ENCODE measurements at regions not wholly inside any gene's neighbourhood (a gene's known extent, or its start where the extent isn't known, plus 50 kb on each side); places are given as distances from the start of the nearest gene placed in this dataset.
A peak's percentile ranks its signal among the peaks of the same experiment; 100 is the strongest.
"Not testable (repeated sequence)": the region's sequence is repeated elsewhere in the genome, so short reads cannot be mapped to it uniquely, and the experiment has no call there.

DNA sequence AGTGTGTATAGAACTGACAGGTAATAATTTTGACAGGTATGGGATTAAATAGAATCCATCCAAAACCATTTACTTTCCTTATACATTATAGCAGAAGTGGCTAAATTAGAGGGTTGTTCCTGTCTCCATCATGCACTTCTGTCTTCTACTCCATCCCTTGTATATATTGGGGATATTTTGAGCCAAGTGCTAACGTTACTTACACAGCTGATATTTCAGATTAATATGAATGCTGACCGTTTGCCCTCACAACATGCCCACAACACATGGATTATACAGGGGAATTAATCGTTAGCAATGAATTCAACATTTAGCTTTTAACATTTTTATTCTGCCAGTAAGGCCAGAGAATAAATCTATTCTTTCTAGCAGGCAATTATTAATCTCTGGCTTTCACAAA lies 1125.0 kb upstream of the FAM98A start:
- FAIRE-seq: no peak
- DNase-seq (ENCODE audit: extremely low spot score, insufficient read length, low read depth): no peak

GRCh38 chr2:34723683-34724082 lies 1124.6 kb upstream of the FAM98A start:
- DNase-seq (ENCODE audit: extremely low spot score, insufficient read length, low read depth): no peak
- no peak for FAIRE-seq

- FAIRE-seq (no peak), DNase-seq (ENCODE audit: extremely low spot score, insufficient read length, low read depth) (no peak)
Measured at GRCh38 chr2:34719206-34719605, 1120.1 kb upstream of the FAM98A start.

DNA sequence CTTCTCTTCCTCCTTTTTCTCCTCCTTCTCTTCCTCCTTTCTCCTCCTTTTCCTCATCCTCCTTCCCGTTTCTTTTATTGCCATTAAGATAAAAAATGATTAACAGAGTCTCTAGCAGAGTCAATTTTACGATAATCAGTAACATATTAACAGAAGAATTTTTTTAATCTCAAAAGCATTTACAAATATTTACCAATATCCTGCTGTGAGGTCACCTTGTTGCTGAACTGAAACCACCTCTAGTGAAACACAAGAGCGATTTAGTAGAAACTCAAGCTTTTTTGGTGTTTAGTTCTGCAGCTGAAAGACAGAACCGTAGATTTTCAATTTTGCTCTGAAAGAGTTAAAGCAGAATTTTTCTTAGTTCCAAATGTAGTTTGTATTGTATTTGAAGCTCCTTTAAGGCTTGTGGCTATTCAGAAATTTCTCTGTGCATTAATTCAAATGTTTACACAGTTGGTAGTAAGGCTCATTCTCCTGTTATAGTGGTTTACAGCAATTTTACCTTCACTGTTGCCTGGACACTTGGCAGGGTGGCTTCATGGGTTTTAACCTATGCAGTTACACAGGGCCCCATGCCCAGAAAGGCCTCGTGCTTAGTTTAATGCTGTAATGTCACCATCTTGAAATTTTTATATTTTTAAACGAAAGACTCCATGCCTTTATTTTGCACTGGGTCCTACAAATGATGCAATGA lies 1106.6 kb upstream of the FAM98A start:
- FAIRE-seq: peak; percentile 52
- no peak for DNase-seq (ENCODE audit: extremely low spot score, insufficient read length, low read depth)

GRCh38 chr2:34703292-34703691 lies 1104.2 kb upstream of the FAM98A start:
- FAIRE-seq: no peak
- no peak for DNase-seq (ENCODE audit: extremely low spot score, insufficient read length, low read depth)

DNA sequence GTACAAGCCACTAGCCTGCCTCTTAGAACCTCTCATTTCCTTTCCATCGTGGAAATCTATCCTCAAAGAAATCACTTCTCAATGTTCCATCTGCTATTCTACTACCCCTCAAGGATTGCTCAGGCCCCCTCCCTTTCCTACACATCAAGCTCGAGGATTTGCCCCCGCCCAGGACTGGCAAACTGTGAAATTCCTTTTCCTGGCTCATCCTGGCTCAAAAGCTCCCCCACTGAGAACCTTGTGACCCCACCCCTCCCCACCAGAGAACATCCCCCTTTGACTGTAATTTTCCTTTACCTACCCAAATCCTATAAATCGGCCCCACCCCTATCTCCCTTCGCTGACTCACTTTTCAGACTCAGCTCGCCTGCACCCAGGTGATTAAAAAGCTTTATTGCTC lies 1103.3 kb upstream of the FAM98A start:
- not testable (repeated sequence) for FAIRE-seq; DNase-seq (ENCODE audit: extremely low spot score, insufficient read length, low read depth)

DNA sequence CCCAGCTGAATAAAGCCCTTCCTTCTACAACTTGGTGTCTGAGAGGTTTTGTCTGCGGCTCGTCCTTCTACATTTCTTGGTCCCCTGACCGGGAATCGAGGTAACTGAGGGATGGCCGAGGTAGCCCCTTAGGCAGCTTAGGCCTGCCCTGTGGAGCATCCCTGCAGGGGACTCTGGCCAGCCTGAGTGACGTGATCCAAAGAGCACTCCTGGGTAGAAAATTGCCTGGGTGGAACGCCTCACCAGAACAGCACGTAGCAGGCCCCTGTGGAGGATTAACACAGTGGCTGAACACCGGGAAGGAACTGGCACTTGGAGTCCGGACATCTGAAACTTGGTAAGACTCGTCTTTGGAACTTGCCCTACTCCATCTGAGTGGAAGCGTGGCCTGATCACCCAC lies 1078.5 kb upstream of the FAM98A start:
- not testable (repeated sequence) for DNase-seq (ENCODE audit: extremely low spot score, insufficient read length, low read depth); FAIRE-seq

- not testable (repeated sequence) for DNase-seq (ENCODE audit: extremely low spot score, insufficient read length, low read depth)
- peak; percentile 70 for FAIRE-seq
Measured at GRCh38 chr2:34677119-34677531, 1078.0 kb upstream of the FAM98A start.

DNA sequence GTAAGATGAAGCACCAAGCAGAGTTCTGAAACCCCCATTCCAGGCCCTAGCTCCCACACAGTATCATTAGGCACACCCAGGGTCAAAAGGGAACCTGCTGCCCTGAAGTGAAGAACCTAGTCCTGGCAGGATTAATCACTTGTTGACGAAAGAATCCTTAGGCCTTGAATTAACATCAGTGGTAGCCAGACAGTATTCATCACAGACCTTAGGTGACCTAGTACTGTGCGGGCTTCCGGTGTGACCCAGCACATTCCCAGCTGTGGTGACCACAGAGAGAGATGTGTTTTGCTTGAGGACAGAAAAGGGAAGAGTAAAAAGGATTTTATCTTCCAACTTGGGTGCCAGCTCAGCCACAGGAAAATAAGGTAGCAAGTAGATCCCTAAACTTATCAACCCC lies 1071.4 kb upstream of the FAM98A start:
- no peak for FAIRE-seq
- no peak for DNase-seq (ENCODE audit: extremely low spot score, insufficient read length, low read depth)

GRCh38 chr2:34666821-34667220 lies 1067.7 kb upstream of the FAM98A start:
- FAIRE-seq (no peak), DNase-seq (ENCODE audit: extremely low spot score, insufficient read length, low read depth) (no peak)

- FAIRE-seq: no peak
- no peak for DNase-seq (ENCODE audit: extremely low spot score, insufficient read length, low read depth)
Measured at GRCh38 chr2:34664266-34664665, 1065.2 kb upstream of the FAM98A start.

- no peak for FAIRE-seq
- DNase-seq (ENCODE audit: extremely low spot score, insufficient read length, low read depth): no peak
Measured at GRCh38 chr2:34663314-34663713, 1064.2 kb upstream of the FAM98A start.

- FAIRE-seq (no peak), DNase-seq (ENCODE audit: extremely low spot score, insufficient read length, low read depth) (no peak)
Measured at GRCh38 chr2:34660741-34661140, 1061.6 kb upstream of the FAM98A start.

DNA sequence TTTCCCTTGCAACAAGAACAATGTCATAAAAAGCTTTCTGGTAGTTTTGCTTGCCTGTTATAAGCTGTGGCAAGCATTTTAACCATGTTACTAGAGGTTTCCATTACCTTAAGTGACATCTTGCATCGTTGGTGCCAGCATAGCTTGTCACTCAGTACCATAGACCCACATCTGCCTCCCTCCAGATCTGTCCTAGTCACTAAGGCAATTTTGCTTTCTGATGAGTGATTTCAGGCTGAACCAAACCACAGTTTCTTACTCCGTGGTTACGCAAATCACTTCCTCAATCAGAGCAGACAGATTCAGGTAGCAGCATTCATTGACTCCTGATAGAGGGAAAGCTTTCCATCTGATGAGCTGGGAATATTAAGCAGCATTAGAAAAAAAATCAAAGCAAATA lies 1057.5 kb upstream of the FAM98A start:
- FAIRE-seq: no peak
- no peak for DNase-seq (ENCODE audit: extremely low spot score, insufficient read length, low read depth)

DNA sequence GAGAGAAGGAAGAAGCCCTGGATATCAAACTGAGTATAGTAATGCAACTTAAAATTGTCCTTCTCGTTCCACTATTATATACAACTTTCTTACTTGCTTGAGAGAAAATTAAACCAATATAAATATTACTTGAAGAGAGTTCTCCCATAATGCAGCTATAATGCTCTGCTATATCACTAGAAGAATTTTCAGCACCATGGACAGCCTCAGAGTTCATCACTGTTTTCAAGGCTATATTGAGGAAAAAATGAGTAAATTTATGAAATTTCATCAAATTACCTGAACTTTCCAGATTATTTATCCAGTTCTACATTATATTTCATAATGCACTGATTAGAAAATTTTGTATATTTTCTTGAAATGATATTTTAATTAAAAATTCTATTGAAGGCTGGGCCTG lies 1053.5 kb upstream of the FAM98A start:
- no peak for DNase-seq (ENCODE audit: extremely low spot score, insufficient read length, low read depth)
- no peak for FAIRE-seq

- DNase-seq (ENCODE audit: extremely low spot score, insufficient read length, low read depth) (no peak), FAIRE-seq (no peak)
Measured at GRCh38 chr2:34646901-34647300, 1047.8 kb upstream of the FAM98A start.

DNA sequence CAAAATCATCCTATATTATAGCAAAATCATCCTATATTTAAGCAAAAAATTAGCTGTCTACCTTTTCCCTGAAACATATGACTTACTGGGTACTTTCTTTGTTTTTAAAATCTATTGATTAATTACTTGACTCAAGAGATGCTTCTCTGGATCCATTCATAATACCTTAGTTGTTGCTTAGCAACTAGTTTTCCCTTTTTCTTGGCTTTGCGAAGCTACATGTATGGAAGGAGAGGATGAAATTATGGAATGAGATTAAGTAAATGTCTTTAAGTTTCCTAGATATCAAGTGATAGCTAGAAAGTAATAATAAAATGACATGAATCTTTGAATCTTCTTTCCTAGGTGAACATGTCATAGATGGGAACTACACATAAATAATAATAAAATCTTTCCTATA lies 1033.2 kb upstream of the FAM98A start:
- DNase-seq (ENCODE audit: extremely low spot score, insufficient read length, low read depth) (no peak), FAIRE-seq (no peak)

GRCh38 chr2:34627003-34627402 lies 1027.9 kb upstream of the FAM98A start:
- FAIRE-seq: no peak

GRCh38 chr2:34604164-34604563 lies 1005.1 kb upstream of the FAM98A start:
- FAIRE-seq: no peak
- no peak for DNase-seq (ENCODE audit: extremely low spot score, insufficient read length, low read depth)

More at GRCh38 chr2:34627003-34627402, 1027.9 kb upstream of the FAM98A start:
- DNase-seq (ENCODE audit: extremely low spot score, insufficient read length, low read depth): no peak

GRCh38 chr2:34602262-34602661 lies 1003.2 kb upstream of the FAM98A start:
- no peak for DNase-seq (ENCODE audit: extremely low spot score, insufficient read length, low read depth)

GRCh38 chr2:34601561-34601960 lies 1002.5 kb upstream of the FAM98A start:
- no peak for DNase-seq (ENCODE audit: extremely low spot score, insufficient read length, low read depth)
- FAIRE-seq: no peak

More at GRCh38 chr2:34602262-34602661, 1003.2 kb upstream of the FAM98A start:
- no peak for FAIRE-seq

DNA sequence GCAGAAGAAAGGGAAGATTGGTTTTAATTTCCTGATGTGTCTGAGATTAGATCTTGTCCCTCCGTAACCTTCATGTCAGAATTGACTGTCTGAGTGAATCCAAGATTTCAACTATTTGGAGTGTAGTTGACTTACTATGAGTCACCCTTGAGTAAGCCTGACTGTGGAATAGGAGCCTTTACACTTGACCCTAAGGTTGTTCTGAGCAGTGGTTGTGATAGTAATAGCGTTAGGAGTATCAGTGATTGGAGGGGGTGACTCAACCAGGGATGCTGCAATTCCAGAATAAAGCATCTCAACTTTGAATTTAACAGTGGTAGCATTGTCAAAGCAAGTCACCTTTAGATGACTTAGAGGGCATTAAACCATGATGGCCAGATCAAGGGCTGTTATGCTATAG lies 979.5 kb upstream of the FAM98A start:
- no peak for DNase-seq (ENCODE audit: extremely low spot score, insufficient read length, low read depth)

More for the DNA sequence above, 979.5 kb upstream of the FAM98A start:
- no peak for FAIRE-seq
